SK-N-SH (cell line): ENCODE measurements at regions not wholly inside any gene's neighbourhood (a gene's known extent, or its start where the extent isn't known, plus 50 kb on each side); places are given as distances from the start of the nearest gene placed in this dataset.
A peak's percentile ranks its signal among the peaks of the same experiment; 100 is the strongest.

ENCODE experiments used
- CTCF ChIA-PET: fragments of 300-600, 350-600 bp; formaldehyde crosslinking; extraction: SDS; loops from one replicate; lab custom pipeline; 2021; lab: Yijun Ruan, JAX
- POLR2A ChIA-PET: fragments of 350-600 bp; sonication (Branson Sonifier 250); formaldehyde crosslinking; extraction: SDS; loops from one replicate; lab custom pipeline; 2020; ENCODE audit warnings: antibody characterized with exemption, inconsistent platforms; lab: Yijun Ruan, JAX
- DNase-seq: peaks from one replicate; pipeline ENCODE4 v3.0.0; 2012
- H2AFZ ChIP-seq: fragments of 200-600 bp; sonication (generic); 2 replicates; pipeline ENCODE4 v1.8.1; 2016; ENCODE audit warnings: antibody characterized with exemption, mild to moderate bottlenecking, low read depth
- H3F3A ChIP-seq: fragments of 200-600 bp; sonication (generic); replicated peaks from 2 replicates; pipeline ENCODE3; 2016; ENCODE audit warnings: antibody characterized with exemption, mild to moderate bottlenecking; ENCODE audit not compliant: insufficient read depth
- H3K27ac ChIP-seq, 2 experiments: fragments of 200-500 bp in 1 of 2; fragments of 200-600 bp in 1 of 2; sonication (Bioruptor generic) in 1 of 2; sonication (generic), shearing (Covaris generic) in 1 of 2; 2 replicates each; pipeline versions ENCODE4 v1.5.1 to v1.6.1; 2014 to 2016; ENCODE audit warnings: low read depth in 2 of 2, inconsistent platforms in 1 of 2, low read length in 1 of 2, mild to moderate bottlenecking in 1 of 2, mixed read lengths in 1 of 2
- H3K27me3 ChIP-seq: fragments of 200-600 bp; sonication (generic), shearing (Covaris generic); 2 replicates; pipeline ENCODE4 v1.6.1; 2016; ENCODE audit warnings: mixed run types; ENCODE audit not compliant: insufficient read depth
- H3K36me3 ChIP-seq, 2 experiments: fragments of 200-500 bp in 1 of 2; fragments of 200-600 bp in 1 of 2; sonication (Bioruptor generic) in 1 of 2; sonication (generic) in 1 of 2; replicated peaks in 1 of 2; 2 replicates each; pipeline versions ENCODE3 to v1.5.1; 2014 to 2016; ENCODE audit warnings: low read length in 1 of 2, mild to moderate bottlenecking in 1 of 2; ENCODE audit not compliant: insufficient read depth in 2 of 2, control insufficient read depth in 1 of 2
- H3K4me1 ChIP-seq, 2 experiments: fragments of 200-500 bp in 1 of 2; fragments of 200-600 bp in 1 of 2; sonication (Bioruptor generic) in 1 of 2; sonication (generic), shearing (Covaris generic) in 1 of 2; 2 replicates each; pipeline versions ENCODE4 v1.5.1 to v1.6.1; 2014 to 2016; ENCODE audit warnings: low read depth in 1 of 2, low read length in 1 of 2, mixed run types in 1 of 2; ENCODE audit not compliant: insufficient read depth in 2 of 2, control insufficient read depth in 1 of 2
- H3K4me2 ChIP-seq: fragments of 200-600 bp; sonication (generic), shearing (Covaris generic); 2 replicates; pipeline ENCODE4 v1.6.1; 2017; ENCODE audit warnings: mixed run types
- H3K4me3 ChIP-seq, 2 experiments: fragments of 200-500 bp in 1 of 2; fragments of 200-600 bp in 1 of 2; sonication (Bioruptor generic) in 1 of 2; sonication (generic), shearing (Covaris generic) in 1 of 2; 2 replicates each; pipeline versions ENCODE4 v1.5.1 to v1.8.1; 2014 to 2016; ENCODE audit warnings: low read depth in 2 of 2, inconsistent platforms in 1 of 2, low read length in 1 of 2, mild to moderate bottlenecking in 1 of 2, mixed read lengths in 1 of 2, moderate library complexity in 1 of 2
- H3K79me2 ChIP-seq: fragments of 200-600 bp; sonication (generic); 2 replicates; pipeline ENCODE4 v1.8.1; 2017; ENCODE audit warnings: mild to moderate bottlenecking; ENCODE audit not compliant: insufficient read depth
- H3K9ac ChIP-seq: fragments of 200-600 bp; sonication (generic); 2 replicates; pipeline ENCODE4 v1.6.1; 2017; ENCODE audit warnings: mixed run types
- H3K9me2 ChIP-seq: fragments of 200-600 bp; sonication (generic); 2 replicates; pipeline ENCODE4 v1.6.1; 2017; ENCODE audit warnings: mixed run types
- H3K9me3 ChIP-seq: fragments of 200-600 bp; sonication (generic); 2 replicates; pipeline ENCODE4 v1.6.1; 2017; ENCODE audit warnings: mixed run types, mild to moderate bottlenecking, moderate library complexity
- H4K20me1 ChIP-seq: fragments of 200-600 bp; sonication (generic); 2 replicates; pipeline ENCODE4 v1.6.1; 2017; ENCODE audit warnings: mild to moderate bottlenecking, mixed run types; ENCODE audit not compliant: insufficient read depth
- CHD2 ChIP-seq: fragments of 150-350 bp; IDR thresholded peaks from 2 replicates; pipeline ENCODE4 v1.6.1; 2018; ENCODE audit warnings: low read length; ENCODE audit not compliant: partially characterized antibody
- EZH2phosphoT487 ChIP-seq: fragments of 200-600 bp; sonication (generic); IDR thresholded peaks from 2 replicates; pipeline ENCODE4 v1.6.1; 2017; ENCODE audit warnings: low read depth, mixed run types, mild to moderate bottlenecking, antibody characterized with exemption, moderate library complexity, borderline replicate concordance
- FOSL2 ChIP-seq: IDR thresholded peaks from 2 replicates; pipeline ENCODE4 v1.4.0; 2012; ENCODE audit warnings: low read depth, mild to moderate bottlenecking, moderate library complexity, borderline replicate concordance
- GABPA ChIP-seq: IDR thresholded peaks from 2 replicates; pipeline ENCODE4 v1.4.0; 2012; ENCODE audit warnings: low read depth, mild to moderate bottlenecking
- JUND ChIP-seq: IDR thresholded peaks from 2 replicates; pipeline ENCODE4 v1.4.0; 2012
- MXI1 ChIP-seq: IDR thresholded peaks from 2 replicates; pipeline ENCODE4 v1.6.1; 2012; ENCODE audit warnings: mild to moderate bottlenecking, low read depth, low read length, improper control_type of control experiment
- NFIC ChIP-seq: IDR thresholded peaks from 2 replicates; pipeline ENCODE4 v1.4.0; 2012; ENCODE audit warnings: borderline replicate concordance
- NRF1 ChIP-seq: IDR thresholded peaks from 2 replicates; pipeline ENCODE4 v1.6.1; 2012; ENCODE audit warnings: low read depth, mild to moderate bottlenecking, low read length
- POLR2AphosphoS5 ChIP-seq: IDR thresholded peaks from 2 replicates; pipeline ENCODE4 v1.6.1; 2012; ENCODE audit warnings: low read depth, low read length
- RAD21 ChIP-seq: IDR thresholded peaks from 2 replicates; pipeline ENCODE4 v1.6.1; 2012; ENCODE audit warnings: mild to moderate bottlenecking, low read length
- RCOR1 ChIP-seq: fragments of 150-350 bp; IDR thresholded peaks from 2 replicates; pipeline ENCODE4 v1.6.1; 2017; ENCODE audit warnings: antibody characterized with exemption, low read length
- RXRA ChIP-seq: IDR thresholded peaks from 2 replicates; pipeline ENCODE4 v1.4.0; 2012; ENCODE audit warnings: low read depth, mild to moderate bottlenecking, borderline replicate concordance
- SIN3A ChIP-seq: IDR thresholded peaks from 2 replicates; pipeline ENCODE4 v1.6.1; 2012; ENCODE audit warnings: low read depth, mild to moderate bottlenecking, low read length, moderate library complexity, borderline replicate concordance
- SMC3 ChIP-seq: IDR thresholded peaks from 2 replicates; pipeline ENCODE4 v1.6.1; 2012; ENCODE audit warnings: low read depth, low read length, improper control_type of control experiment
- TAF1 ChIP-seq: IDR thresholded peaks from 2 replicates; pipeline ENCODE4 v1.6.1; 2012; ENCODE audit warnings: low read depth, mild to moderate bottlenecking, low read length, moderate library complexity, borderline replicate concordance
- TCF12 ChIP-seq: IDR thresholded peaks from 2 replicates; pipeline ENCODE4 v1.4.0; 2012
- YY1 ChIP-seq: IDR thresholded peaks from 2 replicates; pipeline ENCODE4 v1.4.0; 2012; ENCODE audit warnings: low read depth, mild to moderate bottlenecking
- WGBS: methylation state at CpG from one replicate; pipeline ENCODE4 v1.1.6; 2017; ENCODE audit warnings: low lambda C conversion rate; 5-methylcytosine and 5-hydroxymethylcytosine counted together
- TF ChIP-seq, protein P1 (sequence below): IDR thresholded peaks from 2 replicates; pipeline ENCODE4 v1.4.0; 2012; ENCODE audit warnings: low read depth, borderline replicate concordance
- TF ChIP-seq, protein P2 (sequence below): IDR thresholded peaks from 2 replicates; pipeline ENCODE4 v1.6.1; 2012; ENCODE audit warnings: mild to moderate bottlenecking, low read depth, low read length, moderate library complexity
- TF ChIP-seq, protein P3 (sequence below): IDR thresholded peaks from 2 replicates; pipeline ENCODE4 v1.4.0; 2012; ENCODE audit warnings: low read depth, borderline replicate concordance
- TF ChIP-seq, protein P4 (sequence below): fragments of 200-600 bp; sonication (generic); IDR thresholded peaks from 2 replicates; pipeline ENCODE4 v1.6.1; 2017; ENCODE audit warnings: antibody characterized with exemption, mild to moderate bottlenecking, moderate library complexity
- TF ChIP-seq, protein P5 (sequence below): fragments of 150-350 bp; IDR thresholded peaks from 2 replicates; pipeline ENCODE4 v1.6.1; 2016; ENCODE audit warnings: mild to moderate bottlenecking, low read depth, low read length
- TF ChIP-seq, protein P6 (sequence below): IDR thresholded peaks from 2 replicates; pipeline ENCODE4; 2012

DNA sequence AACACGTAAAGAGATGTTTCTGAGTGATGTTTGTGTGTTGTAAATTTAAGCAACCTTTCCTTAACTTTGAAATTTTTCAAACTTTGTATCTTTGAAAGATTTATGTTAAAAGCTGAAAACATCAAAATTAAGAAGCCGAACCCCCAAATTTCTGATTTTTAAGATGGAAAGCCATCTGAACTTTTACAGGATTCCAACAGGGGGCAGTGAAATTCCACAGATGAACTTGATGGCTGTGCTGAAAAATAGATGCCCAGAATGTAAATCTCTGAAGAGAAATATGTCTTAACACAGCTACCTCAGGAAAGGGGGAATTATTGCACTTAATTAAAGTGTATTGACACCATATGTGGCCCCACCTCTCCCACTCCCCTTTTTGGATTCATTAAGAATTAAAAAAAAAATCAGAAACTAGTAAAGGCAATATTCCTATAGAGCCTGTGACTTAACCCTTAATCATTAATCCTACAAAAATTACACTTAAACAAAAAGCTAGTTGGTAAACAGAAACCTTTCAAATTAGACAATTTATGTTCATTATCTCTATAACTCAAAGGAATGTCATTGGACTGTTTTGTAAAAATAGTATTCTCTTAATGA lies 597.9 kb downstream of the KCNJ2 start:
- H3F3A ChIP-seq = no peaks in the 10 kb centered on the region
- ChIA-PET CTCF (interaction anchor here (0.5 to 5.8 kb wide), 129 partner anchors 10 to 1793 kb away, joined by 3 to 80 read pairs (median 4); partner anchors contain the start of gene SOX9), POLR2A (no interaction called here)
- H3K4me3 ChIP-seq = no peak overlapping the region; a peak in 1 of 4 replicates
- H3K27me3 ChIP-seq = no peaks in the 10 kb centered on the region
- H3K27ac ChIP-seq = no peak overlapping the region
- no peaks in the 10 kb centered on the region for H3K9me2 ChIP-seq
- no peak overlapping the region for H2AFZ ChIP-seq
- H4K20me1 ChIP-seq = no peaks in the 10 kb centered on the region
- no peaks in the 10 kb centered on the region for H3K36me3 ChIP-seq
- no peaks in the 10 kb centered on the region for H3K79me2 ChIP-seq
- WGBS = 36% methylated on average over 2 of the region's 2 CpGs
- no peaks in the 10 kb centered on the region for H3K9me3 ChIP-seq
- H3K4me1 ChIP-seq = no peaks in the 10 kb centered on the region; a peak in 1 of 4 replicates
- H3K4me2 ChIP-seq = no peak overlapping the region
- H3K9ac ChIP-seq = no peak overlapping the region
- DNase-seq = peak; percentile 60
- no peak for TF ChIP-seq MXI1
- TF ChIP-seq, protein P1, sequence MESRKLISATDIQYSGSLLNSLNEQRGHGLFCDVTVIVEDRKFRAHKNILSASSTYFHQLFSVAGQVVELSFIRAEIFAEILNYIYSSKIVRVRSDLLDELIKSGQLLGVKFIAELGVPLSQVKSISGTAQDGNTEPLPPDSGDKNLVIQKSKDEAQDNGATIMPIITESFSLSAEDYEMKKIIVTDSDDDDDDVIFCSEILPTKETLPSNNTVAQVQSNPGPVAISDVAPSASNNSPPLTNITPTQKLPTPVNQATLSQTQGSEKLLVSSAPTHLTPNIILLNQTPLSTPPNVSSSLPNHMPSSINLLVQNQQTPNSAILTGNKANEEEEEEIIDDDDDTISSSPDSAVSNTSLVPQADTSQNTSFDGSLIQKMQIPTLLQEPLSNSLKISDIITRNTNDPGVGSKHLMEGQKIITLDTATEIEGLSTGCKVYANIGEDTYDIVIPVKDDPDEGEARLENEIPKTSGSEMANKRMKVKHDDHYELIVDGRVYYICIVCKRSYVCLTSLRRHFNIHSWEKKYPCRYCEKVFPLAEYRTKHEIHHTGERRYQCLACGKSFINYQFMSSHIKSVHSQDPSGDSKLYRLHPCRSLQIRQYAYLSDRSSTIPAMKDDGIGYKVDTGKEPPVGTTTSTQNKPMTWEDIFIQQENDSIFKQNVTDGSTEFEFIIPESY = no peak
- TF ChIP-seq FOSL2 = no peak
- TF ChIP-seq NFIC = no peak
- no peak for TF ChIP-seq RXRA
- TF ChIP-seq NRF1 = no peak
- no peak for TF ChIP-seq JUND
- TF ChIP-seq SMC3 = peak; percentile 78
- TF ChIP-seq, protein P2, sequence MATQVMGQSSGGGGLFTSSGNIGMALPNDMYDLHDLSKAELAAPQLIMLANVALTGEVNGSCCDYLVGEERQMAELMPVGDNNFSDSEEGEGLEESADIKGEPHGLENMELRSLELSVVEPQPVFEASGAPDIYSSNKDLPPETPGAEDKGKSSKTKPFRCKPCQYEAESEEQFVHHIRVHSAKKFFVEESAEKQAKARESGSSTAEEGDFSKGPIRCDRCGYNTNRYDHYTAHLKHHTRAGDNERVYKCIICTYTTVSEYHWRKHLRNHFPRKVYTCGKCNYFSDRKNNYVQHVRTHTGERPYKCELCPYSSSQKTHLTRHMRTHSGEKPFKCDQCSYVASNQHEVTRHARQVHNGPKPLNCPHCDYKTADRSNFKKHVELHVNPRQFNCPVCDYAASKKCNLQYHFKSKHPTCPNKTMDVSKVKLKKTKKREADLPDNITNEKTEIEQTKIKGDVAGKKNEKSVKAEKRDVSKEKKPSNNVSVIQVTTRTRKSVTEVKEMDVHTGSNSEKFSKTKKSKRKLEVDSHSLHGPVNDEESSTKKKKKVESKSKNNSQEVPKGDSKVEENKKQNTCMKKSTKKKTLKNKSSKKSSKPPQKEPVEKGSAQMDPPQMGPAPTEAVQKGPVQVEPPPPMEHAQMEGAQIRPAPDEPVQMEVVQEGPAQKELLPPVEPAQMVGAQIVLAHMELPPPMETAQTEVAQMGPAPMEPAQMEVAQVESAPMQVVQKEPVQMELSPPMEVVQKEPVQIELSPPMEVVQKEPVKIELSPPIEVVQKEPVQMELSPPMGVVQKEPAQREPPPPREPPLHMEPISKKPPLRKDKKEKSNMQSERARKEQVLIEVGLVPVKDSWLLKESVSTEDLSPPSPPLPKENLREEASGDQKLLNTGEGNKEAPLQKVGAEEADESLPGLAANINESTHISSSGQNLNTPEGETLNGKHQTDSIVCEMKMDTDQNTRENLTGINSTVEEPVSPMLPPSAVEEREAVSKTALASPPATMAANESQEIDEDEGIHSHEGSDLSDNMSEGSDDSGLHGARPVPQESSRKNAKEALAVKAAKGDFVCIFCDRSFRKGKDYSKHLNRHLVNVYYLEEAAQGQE = no peak
- TF ChIP-seq SIN3A = no peak
- no peak for TF ChIP-seq RCOR1
- TF ChIP-seq, protein P3, sequence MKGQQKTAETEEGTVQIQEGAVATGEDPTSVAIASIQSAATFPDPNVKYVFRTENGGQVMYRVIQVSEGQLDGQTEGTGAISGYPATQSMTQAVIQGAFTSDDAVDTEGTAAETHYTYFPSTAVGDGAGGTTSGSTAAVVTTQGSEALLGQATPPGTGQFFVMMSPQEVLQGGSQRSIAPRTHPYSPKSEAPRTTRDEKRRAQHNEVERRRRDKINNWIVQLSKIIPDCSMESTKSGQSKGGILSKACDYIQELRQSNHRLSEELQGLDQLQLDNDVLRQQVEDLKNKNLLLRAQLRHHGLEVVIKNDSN = no peak
- TF ChIP-seq POLR2AphosphoS5 = no peak
- no peak for TF ChIP-seq CHD2
- TF ChIP-seq RAD21 = peak; percentile 95
- no peak for TF ChIP-seq YY1
- TF ChIP-seq, protein P4, sequence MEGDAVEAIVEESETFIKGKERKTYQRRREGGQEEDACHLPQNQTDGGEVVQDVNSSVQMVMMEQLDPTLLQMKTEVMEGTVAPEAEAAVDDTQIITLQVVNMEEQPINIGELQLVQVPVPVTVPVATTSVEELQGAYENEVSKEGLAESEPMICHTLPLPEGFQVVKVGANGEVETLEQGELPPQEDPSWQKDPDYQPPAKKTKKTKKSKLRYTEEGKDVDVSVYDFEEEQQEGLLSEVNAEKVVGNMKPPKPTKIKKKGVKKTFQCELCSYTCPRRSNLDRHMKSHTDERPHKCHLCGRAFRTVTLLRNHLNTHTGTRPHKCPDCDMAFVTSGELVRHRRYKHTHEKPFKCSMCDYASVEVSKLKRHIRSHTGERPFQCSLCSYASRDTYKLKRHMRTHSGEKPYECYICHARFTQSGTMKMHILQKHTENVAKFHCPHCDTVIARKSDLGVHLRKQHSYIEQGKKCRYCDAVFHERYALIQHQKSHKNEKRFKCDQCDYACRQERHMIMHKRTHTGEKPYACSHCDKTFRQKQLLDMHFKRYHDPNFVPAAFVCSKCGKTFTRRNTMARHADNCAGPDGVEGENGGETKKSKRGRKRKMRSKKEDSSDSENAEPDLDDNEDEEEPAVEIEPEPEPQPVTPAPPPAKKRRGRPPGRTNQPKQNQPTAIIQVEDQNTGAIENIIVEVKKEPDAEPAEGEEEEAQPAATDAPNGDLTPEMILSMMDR = peak; percentile 99
- TF ChIP-seq TCF12 = no peak
- TF ChIP-seq, protein P5, sequence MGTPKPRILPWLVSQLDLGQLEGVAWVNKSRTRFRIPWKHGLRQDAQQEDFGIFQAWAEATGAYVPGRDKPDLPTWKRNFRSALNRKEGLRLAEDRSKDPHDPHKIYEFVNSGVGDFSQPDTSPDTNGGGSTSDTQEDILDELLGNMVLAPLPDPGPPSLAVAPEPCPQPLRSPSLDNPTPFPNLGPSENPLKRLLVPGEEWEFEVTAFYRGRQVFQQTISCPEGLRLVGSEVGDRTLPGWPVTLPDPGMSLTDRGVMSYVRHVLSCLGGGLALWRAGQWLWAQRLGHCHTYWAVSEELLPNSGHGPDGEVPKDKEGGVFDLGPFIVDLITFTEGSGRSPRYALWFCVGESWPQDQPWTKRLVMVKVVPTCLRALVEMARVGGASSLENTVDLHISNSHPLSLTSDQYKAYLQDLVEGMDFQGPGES = no peak
- TF ChIP-seq, protein P6, sequence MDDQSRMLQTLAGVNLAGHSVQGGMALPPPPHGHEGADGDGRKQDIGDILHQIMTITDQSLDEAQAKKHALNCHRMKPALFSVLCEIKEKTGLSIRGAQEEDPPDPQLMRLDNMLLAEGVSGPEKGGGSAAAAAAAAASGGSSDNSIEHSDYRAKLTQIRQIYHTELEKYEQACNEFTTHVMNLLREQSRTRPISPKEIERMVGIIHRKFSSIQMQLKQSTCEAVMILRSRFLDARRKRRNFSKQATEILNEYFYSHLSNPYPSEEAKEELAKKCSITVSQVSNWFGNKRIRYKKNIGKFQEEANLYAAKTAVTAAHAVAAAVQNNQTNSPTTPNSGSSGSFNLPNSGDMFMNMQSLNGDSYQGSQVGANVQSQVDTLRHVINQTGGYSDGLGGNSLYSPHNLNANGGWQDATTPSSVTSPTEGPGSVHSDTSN = no peak
- no peak for TF ChIP-seq GABPA
- no peak for TF ChIP-seq TAF1
- TF ChIP-seq EZH2phosphoT487 = no peak
